Lower lobe of right lung (tissue), 2 donors: ENCODE measurements at regions not wholly inside any gene's neighbourhood (a gene's known extent, or its start where the extent isn't known, plus 50 kb on each side); places are given as distances from the start of the nearest gene placed in this dataset.

Experiments
- ATAC-seq, 2 donors: fragments of 200-7000 bp; cut with Tn5 transposase; one replicate each; pipeline ENCODE4 v1.9.1; 2020 to 2022; ENCODE audit warnings: mild to moderate bottlenecking in 2 of 2, moderate library complexity in 2 of 2
- DNase-seq: peaks from one replicate; pipeline ENCODE4 v3.0.0-alpha.2; 2020
- H3K27ac ChIP-seq: fragments of 200-600 bp; one replicate; pipeline ENCODE4 v1.8.0; 2022
- H3K27me3 ChIP-seq: fragments of 200-600 bp; one replicate; pipeline ENCODE4 v1.8.0; 2022; ENCODE audit warnings: low read depth
- H3K36me3 ChIP-seq: fragments of 200-600 bp; one replicate; pipeline ENCODE4 v1.8.0; 2022; ENCODE audit warnings: mild to moderate bottlenecking
- H3K4me1 ChIP-seq: fragments of 200-600 bp; one replicate; pipeline ENCODE4 v1.8.0; 2022
- H3K4me3 ChIP-seq: fragments of 200-600 bp; one replicate; pipeline ENCODE4 v1.8.0; 2022; ENCODE audit warnings: mild to moderate bottlenecking
- H3K9me3 ChIP-seq: fragments of 200-600 bp; one replicate; pipeline ENCODE4 v1.8.0; 2022
- CTCF ChIP-seq: fragments of 200-600 bp; IDR thresholded peaks from one replicate; pipeline ENCODE4 v1.8.0; 2022; ENCODE audit warnings: antibody characterized with exemption, mild to moderate bottlenecking
- intact Hi-C: fragments of 100-400 bp; cut with DNase I; formaldehyde crosslinking; loops from one replicate; pipeline ENCODE4 v1.11.0; 2022
- donor health status: DM: no; HTN: yes; CAD: no; lungs with severe emphysema.

- intact Hi-C loops = no loop called here
- no peaks in the 10 kb centered on the region for H3K27me3 ChIP-seq
- ATAC-seq (peak in 1 of 2 donors; percentile 19), DNase-seq (no peak)
- no peaks in the 10 kb centered on the region for H3K4me1 ChIP-seq
- peaks cover 6% of the 10 kb centered on the region for H3K9me3 ChIP-seq
- no peak overlapping the region for H3K4me3 ChIP-seq
- no peak for TF ChIP-seq CTCF
- H3K36me3 ChIP-seq = no peaks in the 10 kb centered on the region
- no peak overlapping the region for H3K27ac ChIP-seq
Observed at GRCh38 chr3:104530934-104531333, 835.8 kb upstream of the ALCAM start.

GRCh38 chr3:104536715-104537114, 830.0 kb upstream of the ALCAM start:
- H3K4me1 ChIP-seq = no peaks in the 10 kb centered on the region
- H3K27ac ChIP-seq = no peak overlapping the region
- ATAC-seq = no peak
- peaks cover 6% of the 10 kb centered on the region for H3K9me3 ChIP-seq
- intact Hi-C loops = no loop called here
- H3K4me3 ChIP-seq = no peak overlapping the region
- TF ChIP-seq CTCF = no peak
- no peak for DNase-seq
- no peaks in the 10 kb centered on the region for H3K36me3 ChIP-seq
- H3K27me3 ChIP-seq = no peaks in the 10 kb centered on the region

- intact Hi-C loops = no loop called here
- ATAC-seq (no peak), DNase-seq (no peak)
- no peak for TF ChIP-seq CTCF
- Histone ChIP-seq H3K9me3 (peaks cover 6% of the 10 kb centered on the region), H3K36me3 (no peaks in the 10 kb centered on the region), H3K4me3 (no peak overlapping the region), H3K27ac (no peak overlapping the region), H3K27me3 (no peaks in the 10 kb centered on the region), H3K4me1 (no peaks in the 10 kb centered on the region)
Observed at GRCh38 chr3:104537323-104537722, 829.4 kb upstream of the ALCAM start.

GRCh38 chr3:104546301-104546700, 820.4 kb upstream of the ALCAM start:
- no peak overlapping the region for H3K4me3 ChIP-seq
- DNase-seq = no peak
- no peak for ATAC-seq
- intact Hi-C loops = no loop called here
- H3K36me3 ChIP-seq = no peaks in the 10 kb centered on the region
- H3K9me3 ChIP-seq = no peaks in the 10 kb centered on the region
- H3K4me1 ChIP-seq = no peaks in the 10 kb centered on the region
- no peaks in the 10 kb centered on the region for H3K27me3 ChIP-seq
- TF ChIP-seq CTCF = no peak
- H3K27ac ChIP-seq = no peak overlapping the region

GRCh38 chr3:104547031-104547430, 819.7 kb upstream of the ALCAM start:
- Histone ChIP-seq H3K4me3 (no peak overlapping the region), H3K9me3 (no peaks in the 10 kb centered on the region), H3K4me1 (no peaks in the 10 kb centered on the region), H3K27me3 (no peaks in the 10 kb centered on the region), H3K27ac (no peak overlapping the region), H3K36me3 (no peaks in the 10 kb centered on the region)
- intact Hi-C loops = no loop called here
- no peak for TF ChIP-seq CTCF
- DNase-seq (no peak), ATAC-seq (no peak)

GRCh38 chr3:104548401-104548800, 818.3 kb upstream of the ALCAM start:
- Histone ChIP-seq H3K27me3 (no peaks in the 10 kb centered on the region), H3K27ac (no peak overlapping the region), H3K4me1 (no peaks in the 10 kb centered on the region), H3K36me3 (no peaks in the 10 kb centered on the region), H3K4me3 (no peak overlapping the region), H3K9me3 (no peaks in the 10 kb centered on the region)
- ATAC-seq = no peak
- TF ChIP-seq CTCF = no peak
- intact Hi-C loops = no loop called here
- DNase-seq = no peak
